DMS79 (cell line): ENCODE measurements at regions not wholly inside any gene's neighbourhood (a gene's known extent, or its start where the extent isn't known, plus 50 kb on each side); places are given as distances from the start of the nearest gene placed in this dataset.
"Not testable (repeated sequence)": the region's sequence is repeated elsewhere in the genome, so short reads cannot be mapped to it uniquely, and the experiment has no call there.

ENCODE experiments used
- DNase-seq: peaks from one replicate; lab custom pipeline; 2025; lab: John Stamatoyannopoulos, UW

- not testable (repeated sequence) for DNase-seq
Measured at GRCh38 chr3:177394231-177395024, 197.1 kb upstream of the TBL1XR1 start.

- no peak for DNase-seq
Measured at GRCh38 chr3:177396733-177397132, 199.5 kb upstream of the TBL1XR1 start.

GRCh38 chr3:177401375-177401774, 204.1 kb upstream of the TBL1XR1 start:
- no peak for DNase-seq

GRCh38 chr3:177402533-177402932, 205.3 kb upstream of the TBL1XR1 start:
- DNase-seq: no peak

- DNase-seq: peak; percentile 42
Measured at GRCh38 chr3:177405191-177405672, 207.9 kb upstream of the TBL1XR1 start.

GRCh38 chr3:177410730-177411129, 213.4 kb upstream of the TBL1XR1 start:
- no peak for DNase-seq

- DNase-seq: no peak
Measured at GRCh38 chr3:177411201-177411600, 213.9 kb upstream of the TBL1XR1 start.

GRCh38 chr3:177412677-177413170, 215.4 kb upstream of the TBL1XR1 start:
- not testable (repeated sequence) for DNase-seq

- no peak for DNase-seq
Measured at GRCh38 chr3:177414093-177414492, 216.8 kb upstream of the TBL1XR1 start.

GRCh38 chr3:177418787-177419186, 221.5 kb upstream of the TBL1XR1 start:
- DNase-seq: no peak

GRCh38 chr3:177419904-177420601, 222.8 kb upstream of the TBL1XR1 start:
- no peak for DNase-seq

GRCh38 chr3:177420651-177421480, 223.6 kb upstream of the TBL1XR1 start:
- no peak for DNase-seq

GRCh38 chr3:177421481-177421785, 224.2 kb upstream of the TBL1XR1 start:
- no peak for DNase-seq

- no peak for DNase-seq
Measured at GRCh38 chr3:177424521-177424920, 227.2 kb upstream of the TBL1XR1 start.

GRCh38 chr3:177425042-177425441, 227.8 kb upstream of the TBL1XR1 start:
- DNase-seq: no peak

GRCh38 chr3:177426106-177426877, 229.0 kb upstream of the TBL1XR1 start:
- DNase-seq: no peak

GRCh38 chr3:177426878-177427495, 229.7 kb upstream of the TBL1XR1 start:
- no peak for DNase-seq

- DNase-seq: no peak
Measured at GRCh38 chr3:177427540-177427939, 230.3 kb upstream of the TBL1XR1 start.

GRCh38 chr3:177429079-177429478, 231.8 kb upstream of the TBL1XR1 start:
- DNase-seq: no peak

GRCh38 chr3:177429771-177430170, 232.5 kb upstream of the TBL1XR1 start:
- no peak for DNase-seq

- DNase-seq: no peak
Measured at GRCh38 chr3:177430653-177431052, 233.4 kb upstream of the TBL1XR1 start.
